NOMO-1 (cell line): ENCODE measurements at regions not wholly inside any gene's neighbourhood (a gene's known extent, or its start where the extent isn't known, plus 50 kb on each side); places are given as distances from the start of the nearest gene placed in this dataset.

Experiments used
- DNase-seq, 2 experiments: peaks; one replicate each; lab custom pipeline; 2025; ENCODE audit not compliant: unreplicated experiment in 2 of 2; lab: John Stamatoyannopoulos, UW

GRCh38 chr7:47008461-47008860 is 573.5 kb downstream of the TNS3 start:
- DNase-seq = no peak

GRCh38 chr7:47007471-47007870 is 574.4 kb downstream of the TNS3 start:
- no peak for DNase-seq

GRCh38 chr7:47000561-47000960 is 581.4 kb downstream of the TNS3 start:
- peak; percentile 49 to 81 for DNase-seq

- no peak for DNase-seq
Observed at GRCh38 chr7:46999866-47000265, 582.0 kb downstream of the TNS3 start.

GRCh38 chr7:46996972-46997371 is 584.9 kb downstream of the TNS3 start:
- no peak for DNase-seq

- DNase-seq = no peak
Observed at GRCh38 chr7:46993396-46993795, 588.5 kb downstream of the TNS3 start.

- no peak for DNase-seq
Observed at GRCh38 chr7:46990761-46991160, 591.1 kb downstream of the TNS3 start.

GRCh38 chr7:46989247-46989646 is 592.7 kb downstream of the TNS3 start:
- DNase-seq = no peak

- DNase-seq = no peak
Observed at GRCh38 chr7:46982928-46983327, 599.0 kb downstream of the TNS3 start.

GRCh38 chr7:46979439-46979838 is 602.5 kb downstream of the TNS3 start:
- no peak for DNase-seq

GRCh38 chr7:46975493-46975892 is 606.4 kb downstream of the TNS3 start:
- DNase-seq = no peak

GRCh38 chr7:46972205-46972604 is 609.7 kb downstream of the TNS3 start:
- no peak for DNase-seq

- no peak for DNase-seq
Observed at GRCh38 chr7:46970476-46970875, 611.4 kb downstream of the TNS3 start.

- DNase-seq = no peak
Observed at GRCh38 chr7:46970131-46970430, 611.8 kb downstream of the TNS3 start.

- DNase-seq = peak in 1 of 2 experiments; percentile 9
Observed at GRCh38 chr7:46969303-46970130, 612.4 kb downstream of the TNS3 start.

- DNase-seq = no peak
Observed at GRCh38 chr7:46968003-46968402, 613.9 kb downstream of the TNS3 start.

- no peak for DNase-seq
Observed at GRCh38 chr7:46963719-46964118, 618.2 kb downstream of the TNS3 start.

GRCh38 chr7:46960970-46961369 is 620.9 kb downstream of the TNS3 start:
- DNase-seq = no peak

- DNase-seq = no peak
Observed at GRCh38 chr7:46957195-46957594, 624.7 kb downstream of the TNS3 start.

- no peak for DNase-seq
Observed at GRCh38 chr7:46955531-46955930, 626.4 kb downstream of the TNS3 start.

- DNase-seq = no peak
Observed at GRCh38 chr7:46954181-46954580, 627.7 kb downstream of the TNS3 start.

- no peak for DNase-seq
Observed at GRCh38 chr7:46953008-46953407, 628.9 kb downstream of the TNS3 start.
